Endodermal cell (in vitro differentiated cells): ENCODE measurements at regions not wholly inside any gene's neighbourhood (a gene's known extent, or its start where the extent isn't known, plus 50 kb on each side); places are given as distances from the start of the nearest gene placed in this dataset.

Source experiments
- DNase-seq: peaks from one replicate; pipeline ENCODE4 v3.0.0-alpha.2; 2017
- H3K27ac ChIP-seq: 2 replicates; pipeline ENCODE4 v1.5.1; 2013; ENCODE audit warnings: mild to moderate bottlenecking, low read depth, low read length, moderate library complexity
- H3K27me3 ChIP-seq: 2 replicates; pipeline ENCODE4 v1.6.1; 2013; ENCODE audit warnings: mild to moderate bottlenecking, low read length, moderate library complexity; ENCODE audit not compliant: insufficient read depth, control insufficient read depth, poor library complexity, severe bottlenecking
- H3K36me3 ChIP-seq: 2 replicates; pipeline ENCODE4 v1.7.0; 2013; ENCODE audit warnings: mild to moderate bottlenecking, low read length, moderate library complexity; ENCODE audit not compliant: control insufficient read depth, insufficient read depth
- H3K4me1 ChIP-seq: one replicate; pipeline ENCODE4 v1.7.0; 2013; ENCODE audit warnings: low read length; ENCODE audit not compliant: control insufficient read depth, insufficient read depth
- H3K4me3 ChIP-seq: 2 replicates; pipeline ENCODE4 v1.5.1; 2013; ENCODE audit warnings: mild to moderate bottlenecking, low read length, moderate library complexity
- H3K9ac ChIP-seq: 2 replicates; pipeline ENCODE4 v1.6.1; 2013; ENCODE audit warnings: mild to moderate bottlenecking, low read length, moderate library complexity; ENCODE audit not compliant: poor library complexity, severe bottlenecking; ENCODE audit errors: extremely low read depth
- H3K9me3 ChIP-seq: 2 replicates; pipeline ENCODE4 v1.6.1; 2013; ENCODE audit warnings: mild to moderate bottlenecking, low read length, moderate library complexity; ENCODE audit not compliant: control insufficient read depth
- H3K27ac Mint-ChIP-seq: 2 replicates; pipeline ENCODE4 v1.8.0; 2020; ENCODE audit warnings: mixed read lengths
- H3K27me3 Mint-ChIP-seq: 2 replicates; pipeline ENCODE4 v1.8.0; 2021; ENCODE audit warnings: mild to moderate bottlenecking, mixed read lengths; ENCODE audit not compliant: insufficient read depth
- H3K36me3 Mint-ChIP-seq: 2 replicates; pipeline ENCODE4 v1.8.0; 2020; ENCODE audit warnings: low read depth, mixed read lengths
- H3K4me1 Mint-ChIP-seq: 2 replicates; pipeline ENCODE4 v1.8.0; 2020; ENCODE audit warnings: mixed read lengths
- H3K4me3 Mint-ChIP-seq: 2 replicates; pipeline ENCODE4 v1.8.0; 2020; ENCODE audit warnings: mild to moderate bottlenecking, moderate library complexity, mixed read lengths
- H3K9me3 Mint-ChIP-seq: 2 replicates; pipeline ENCODE4 v1.8.0; 2020; ENCODE audit warnings: mild to moderate bottlenecking, mixed read lengths
- WGBS, 2 experiments: methylation state at CpG; one replicate each; pipeline versions ENCODE4 v1.1.5 to v1.1.7; 2013; ENCODE audit warnings: missing lambda C conversion rate in 2 of 2, mixed read lengths in 1 of 2; ENCODE audit not compliant: insufficient coverage in 1 of 2, insufficient read length in 1 of 2; 5-methylcytosine and 5-hydroxymethylcytosine counted together
- TF ChIP-seq, protein P1 (sequence below): fragments of 200-600 bp; sonication (generic); conservative IDR thresholded peaks from 2 replicates; pipeline ENCODE4 v1.5.0; 2021; ENCODE audit warnings: antibody characterized with exemption, mild to moderate bottlenecking

DNA sequence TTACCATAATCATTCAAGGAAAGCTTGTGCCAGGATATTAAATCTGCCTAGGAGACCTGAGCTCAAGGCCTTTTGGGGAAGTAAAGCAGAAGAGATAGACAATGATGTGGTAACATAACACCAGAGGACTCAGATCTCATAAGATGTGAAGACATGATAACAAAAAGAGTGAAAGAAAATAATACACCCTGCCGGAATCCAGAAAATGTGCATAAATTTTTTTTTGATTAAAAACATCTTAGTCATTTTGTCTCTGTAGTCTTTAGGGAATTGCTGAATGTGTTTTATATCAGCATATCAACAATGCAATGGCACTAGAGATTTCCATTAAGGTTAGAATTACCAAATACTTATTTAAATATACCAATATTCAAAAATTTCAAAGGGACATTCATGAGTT, 326.8 kb upstream of the ROBO1 start:
- H3K36me3 Mint-ChIP-seq = no peaks in the 10 kb centered on the region
- 100% methylated on average over 1 of the region's 1 CpG; no CpG with 5 or more reads in 1 of the 2 experiments for WGBS, 2 experiments
- TF ChIP-seq, protein P1, sequence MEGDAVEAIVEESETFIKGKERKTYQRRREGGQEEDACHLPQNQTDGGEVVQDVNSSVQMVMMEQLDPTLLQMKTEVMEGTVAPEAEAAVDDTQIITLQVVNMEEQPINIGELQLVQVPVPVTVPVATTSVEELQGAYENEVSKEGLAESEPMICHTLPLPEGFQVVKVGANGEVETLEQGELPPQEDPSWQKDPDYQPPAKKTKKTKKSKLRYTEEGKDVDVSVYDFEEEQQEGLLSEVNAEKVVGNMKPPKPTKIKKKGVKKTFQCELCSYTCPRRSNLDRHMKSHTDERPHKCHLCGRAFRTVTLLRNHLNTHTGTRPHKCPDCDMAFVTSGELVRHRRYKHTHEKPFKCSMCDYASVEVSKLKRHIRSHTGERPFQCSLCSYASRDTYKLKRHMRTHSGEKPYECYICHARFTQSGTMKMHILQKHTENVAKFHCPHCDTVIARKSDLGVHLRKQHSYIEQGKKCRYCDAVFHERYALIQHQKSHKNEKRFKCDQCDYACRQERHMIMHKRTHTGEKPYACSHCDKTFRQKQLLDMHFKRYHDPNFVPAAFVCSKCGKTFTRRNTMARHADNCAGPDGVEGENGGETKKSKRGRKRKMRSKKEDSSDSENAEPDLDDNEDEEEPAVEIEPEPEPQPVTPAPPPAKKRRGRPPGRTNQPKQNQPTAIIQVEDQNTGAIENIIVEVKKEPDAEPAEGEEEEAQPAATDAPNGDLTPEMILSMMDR = no peak
- no peak overlapping the region for H3K27ac Mint-ChIP-seq
- Histone ChIP-seq H3K36me3 (no peaks in the 10 kb centered on the region), H3K9me3 (no peaks in the 10 kb centered on the region), H3K9ac (no peak overlapping the region), H3K27ac (no peak overlapping the region), H3K27me3 (no peaks in the 10 kb centered on the region), H3K4me1 (no peaks in the 10 kb centered on the region), H3K4me3 (no peak overlapping the region)
- H3K27me3 Mint-ChIP-seq = no peaks in the 10 kb centered on the region
- no peak overlapping the region for H3K4me3 Mint-ChIP-seq
- H3K9me3 Mint-ChIP-seq = no peaks in the 10 kb centered on the region
- H3K4me1 Mint-ChIP-seq = no peaks in the 10 kb centered on the region
- DNase-seq = no peak

- H3K27ac Mint-ChIP-seq = no peak overlapping the region
- H3K4me1 Mint-ChIP-seq = no peaks in the 10 kb centered on the region
- no peak for DNase-seq
- Histone ChIP-seq H3K9me3 (no peaks in the 10 kb centered on the region), H3K27me3 (no peaks in the 10 kb centered on the region), H3K9ac (no peak overlapping the region), H3K27ac (no peak overlapping the region), H3K4me3 (no peak overlapping the region), H3K36me3 (no peaks in the 10 kb centered on the region), H3K4me1 (no peaks in the 10 kb centered on the region)
- H3K36me3 Mint-ChIP-seq = no peaks in the 10 kb centered on the region
- TF ChIP-seq, protein P1 = no peak
- H3K27me3 Mint-ChIP-seq = no peaks in the 10 kb centered on the region
- no CpG with 5 or more reads among the region's 1 CpG for WGBS, 2 experiments
- no peak overlapping the region for H3K4me3 Mint-ChIP-seq
- H3K9me3 Mint-ChIP-seq = no peaks in the 10 kb centered on the region
These were observed 320.0 kb upstream of the ROBO1 start for GRCh38 chr3:80087767-80088166.

DNA sequence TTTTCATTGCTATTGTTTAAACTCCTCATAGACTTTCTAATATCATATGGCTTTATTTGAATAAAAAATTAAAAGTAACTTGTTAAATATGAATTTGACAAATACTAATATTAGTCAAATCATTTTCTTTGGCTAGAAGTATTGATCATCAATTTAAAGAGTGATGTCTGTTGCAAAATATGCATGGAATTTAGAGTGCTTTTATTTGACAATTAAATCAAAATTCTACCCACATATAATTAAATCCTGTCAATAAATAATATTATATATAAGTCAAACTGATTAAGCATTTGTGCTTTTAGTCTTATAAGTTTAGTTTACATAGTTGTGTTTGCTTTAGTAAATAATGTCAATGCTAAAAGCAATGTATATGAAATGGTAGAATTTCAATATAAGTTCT, 318.6 kb upstream of the ROBO1 start:
- Histone ChIP-seq H3K27me3 (no peaks in the 10 kb centered on the region), H3K27ac (no peak overlapping the region), H3K4me1 (no peaks in the 10 kb centered on the region), H3K9me3 (no peaks in the 10 kb centered on the region), H3K36me3 (no peaks in the 10 kb centered on the region), H3K9ac (no peak overlapping the region), H3K4me3 (no peak overlapping the region)
- Mint-ChIP-seq H3K27ac (no peak overlapping the region), H3K4me1 (no peaks in the 10 kb centered on the region), H3K36me3 (no peaks in the 10 kb centered on the region), H3K4me3 (no peak overlapping the region), H3K9me3 (no peaks in the 10 kb centered on the region), H3K27me3 (no peaks in the 10 kb centered on the region)
- DNase-seq = no peak
- TF ChIP-seq, protein P1 = no peak
